Suprapubic skin (tissue), 4 donors: ENCODE measurements at regions not wholly inside any gene's neighbourhood (a gene's known extent, or its start where the extent isn't known, plus 50 kb on each side); places are given as distances from the start of the nearest gene placed in this dataset.

ENCODE experiments used
- EP300 ChIP-seq: sonication (generic); formaldehyde crosslinking; IDR thresholded peaks from one replicate; pipeline ENCODE4 v1.6.1; 2017; ENCODE audit warnings: antibody characterized with exemption
- POLR2A ChIP-seq, 2 donors: fragments of 450-650 bp; IDR thresholded peaks; one replicate each; pipeline ENCODE4 v1.6.1; 2017; ENCODE audit warnings: antibody characterized with exemption in 2 of 2, mild to moderate bottlenecking in 2 of 2, moderate library complexity in 2 of 2
- POLR2AphosphoS5 ChIP-seq, 3 donors: sonication (generic); formaldehyde crosslinking; IDR thresholded peaks; one replicate each; pipeline ENCODE4 v1.6.1; 2017; ENCODE audit warnings: antibody characterized with exemption in 3 of 3
- TF ChIP-seq, protein P1 (sequence below), 2 donors: fragments of 200-600 bp in 1 of 2; fragments of 450-650 bp in 1 of 2; sonication (generic) in 1 of 2; IDR thresholded peaks; one replicate each; pipeline ENCODE4 v1.5.1; 2016 to 2019; ENCODE audit warnings: antibody characterized with exemption in 2 of 2, mild to moderate bottlenecking in 1 of 2, moderate library complexity in 1 of 2

DNA sequence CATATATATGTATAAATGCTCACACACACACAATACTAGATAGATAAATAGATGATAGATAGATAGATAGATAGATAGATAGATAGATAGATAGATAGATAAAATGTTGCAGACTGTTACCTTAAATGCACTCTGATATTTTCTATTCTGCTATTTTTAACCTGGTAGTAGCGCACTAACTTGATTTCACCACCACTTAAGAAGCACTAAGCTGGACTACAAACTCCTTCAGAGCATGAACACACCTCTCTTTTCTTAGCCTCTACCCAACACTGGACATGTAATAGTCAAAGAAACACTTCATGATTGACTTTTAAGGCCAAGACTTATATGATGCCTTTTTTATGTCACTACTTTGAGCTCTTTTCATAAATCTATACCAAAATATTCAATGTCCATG lies 304.6 kb upstream of the UBE2E2 start:
- TF ChIP-seq, protein P1, sequence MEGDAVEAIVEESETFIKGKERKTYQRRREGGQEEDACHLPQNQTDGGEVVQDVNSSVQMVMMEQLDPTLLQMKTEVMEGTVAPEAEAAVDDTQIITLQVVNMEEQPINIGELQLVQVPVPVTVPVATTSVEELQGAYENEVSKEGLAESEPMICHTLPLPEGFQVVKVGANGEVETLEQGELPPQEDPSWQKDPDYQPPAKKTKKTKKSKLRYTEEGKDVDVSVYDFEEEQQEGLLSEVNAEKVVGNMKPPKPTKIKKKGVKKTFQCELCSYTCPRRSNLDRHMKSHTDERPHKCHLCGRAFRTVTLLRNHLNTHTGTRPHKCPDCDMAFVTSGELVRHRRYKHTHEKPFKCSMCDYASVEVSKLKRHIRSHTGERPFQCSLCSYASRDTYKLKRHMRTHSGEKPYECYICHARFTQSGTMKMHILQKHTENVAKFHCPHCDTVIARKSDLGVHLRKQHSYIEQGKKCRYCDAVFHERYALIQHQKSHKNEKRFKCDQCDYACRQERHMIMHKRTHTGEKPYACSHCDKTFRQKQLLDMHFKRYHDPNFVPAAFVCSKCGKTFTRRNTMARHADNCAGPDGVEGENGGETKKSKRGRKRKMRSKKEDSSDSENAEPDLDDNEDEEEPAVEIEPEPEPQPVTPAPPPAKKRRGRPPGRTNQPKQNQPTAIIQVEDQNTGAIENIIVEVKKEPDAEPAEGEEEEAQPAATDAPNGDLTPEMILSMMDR (IDR thresholded peaks at IDR 0.05) = no peak
- no peak for TF ChIP-seq POLR2A (IDR thresholded peaks at IDR 0.05)
- no peak for TF ChIP-seq POLR2AphosphoS5 (IDR thresholded peaks at IDR 0.05)
- no peak for TF ChIP-seq EP300
